T-cell (primary cell): ENCODE measurements at regions not wholly inside any gene's neighbourhood (a gene's known extent, or its start where the extent isn't known, plus 50 kb on each side); places are given as distances from the start of the nearest gene placed in this dataset.

ENCODE experiments used
- ATAC-seq, 4 experiments: fragments of 200-7000 bp in 3 of 4; fragments of 150-1000 bp in 1 of 4; cut with Tn5 transposase; replicated peaks in 1 of 4; 1 replicate in 3 of 4; 2 replicates in 1 of 4; pipeline ENCODE4 v1.10.0; 2021; ENCODE audit warnings: moderate library complexity in 3 of 4, mild to moderate bottlenecking in 2 of 4, moderate number of reproducible peaks in 1 of 4
- CTCF ChIA-PET, 2 donors: fragments of 300-600 bp; sonication (Branson Sonifier 250); formaldehyde crosslinking; loops; one replicate each; lab custom pipeline; 2022; ENCODE audit warnings: antibody characterized with exemption in 2 of 2; lab: Charles Lee
- POLR2A ChIA-PET, 2 donors: fragments of 300-600 bp; sonication (Branson Sonifier 250); formaldehyde crosslinking; loops; one replicate each; lab custom pipeline; 2022; ENCODE audit warnings: antibody characterized with exemption in 2 of 2; lab: Charles Lee
- DNase-seq, 35 experiments: peaks; one replicate each; pipeline versions ENCODE4 v3.0.0 to v3.0.0-alpha.2; 2013 to 2023
- H3K27ac ChIP-seq: one replicate; pipeline ENCODE4 v1.5.1; 2013; ENCODE audit warnings: low read length
- H3K27me3 ChIP-seq, 2 experiments: replicated peaks in 1 of 2; 1 replicate in 1 of 2; 2 replicates in 1 of 2; pipeline versions ENCODE4 v1.6.1 to v1.7.0; 2013; ENCODE audit warnings: low read length in 1 of 2, mixed read lengths in 1 of 2; ENCODE audit not compliant: control insufficient read depth in 2 of 2, insufficient read depth in 2 of 2; ENCODE audit errors: extremely low read depth in 1 of 2
- H3K36me3 ChIP-seq, 2 donors: 1 replicate in 1 of 2; 2 replicates in 1 of 2; pipeline versions ENCODE4 v1.6.1 to v1.7.0; 2013; ENCODE audit warnings: low read length in 1 of 2; ENCODE audit not compliant: control insufficient read depth in 2 of 2, insufficient read depth in 1 of 2; ENCODE audit errors: extremely low read depth in 1 of 2
- H3K4me1 ChIP-seq, 2 experiments: 1 replicate in 1 of 2; 2 replicates in 1 of 2; pipeline versions ENCODE4 v1.6.1 to v1.7.0; 2013; ENCODE audit warnings: low read length in 2 of 2, mixed read lengths in 1 of 2; ENCODE audit not compliant: insufficient read depth in 2 of 2, control insufficient read depth in 1 of 2; ENCODE audit errors: extremely low read depth in 1 of 2
- H3K4me3 ChIP-seq, 2 donors: 1 replicate in 1 of 2; 2 replicates in 1 of 2; pipeline versions ENCODE4 v1.5.1 to v1.7.0; 2013; ENCODE audit warnings: mild to moderate bottlenecking in 2 of 2, low read length in 1 of 2, moderate library complexity in 1 of 2; ENCODE audit not compliant: control insufficient read depth in 1 of 2; ENCODE audit errors: extremely low read depth in 1 of 2
- H3K9me3 ChIP-seq: 2 replicates; pipeline ENCODE4 v1.7.0; 2013
- H3K27ac Mint-ChIP-seq, 2 donors: one replicate each; pipeline ENCODE4 v1.8.0; 2020 to 2021; ENCODE audit warnings: mild to moderate bottlenecking in 2 of 2, mixed read lengths in 2 of 2
- H3K27me3 Mint-ChIP-seq, 2 donors: one replicate each; pipeline ENCODE4 v1.8.0; 2021 to 2022; ENCODE audit warnings: mixed read lengths in 2 of 2
- H3K36me3 Mint-ChIP-seq: one replicate; pipeline ENCODE4 v1.8.0; 2021; ENCODE audit warnings: mixed read lengths
- H3K4me1 Mint-ChIP-seq, 3 donors: one replicate each; pipeline ENCODE4 v1.8.0; 2020 to 2022; ENCODE audit warnings: mixed read lengths in 3 of 3, mild to moderate bottlenecking in 1 of 3
- H3K4me3 Mint-ChIP-seq, 3 donors: one replicate each; pipeline ENCODE4 v1.8.0; 2020 to 2022; ENCODE audit warnings: mild to moderate bottlenecking in 3 of 3, mixed read lengths in 3 of 3, moderate library complexity in 3 of 3
- H3K9me3 Mint-ChIP-seq, 3 donors: one replicate each; pipeline ENCODE4 v1.8.0; 2020 to 2022; ENCODE audit warnings: mixed read lengths in 3 of 3
- WGBS: methylation state at CpG from one replicate; pipeline ENCODE4 v1.1.5; 2013; ENCODE audit warnings: missing lambda C conversion rate; ENCODE audit not compliant: insufficient coverage; 5-methylcytosine and 5-hydroxymethylcytosine counted together

DNA sequence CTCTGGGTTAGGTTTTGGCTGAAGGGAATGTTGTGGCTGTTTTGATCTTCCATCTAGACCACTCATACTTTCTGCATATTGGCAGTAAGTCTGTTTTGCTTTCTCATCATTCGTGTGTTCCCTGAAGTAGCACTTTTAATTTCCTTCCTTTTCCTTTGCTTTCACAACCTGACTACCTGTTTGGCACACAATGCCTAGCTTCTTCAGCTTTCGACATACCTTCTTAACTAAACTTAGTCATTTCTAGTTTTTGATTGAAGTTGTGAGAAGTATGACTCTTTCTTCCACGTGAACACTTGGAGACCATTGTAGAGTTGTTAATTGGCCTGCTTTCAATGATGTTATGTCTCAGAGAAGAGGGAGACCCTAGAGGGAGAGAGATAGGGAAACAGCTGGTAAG is 123.6 kb upstream of the EPB41L3 start:
- H3K4me3 Mint-ChIP-seq: no peak overlapping the region
- H3K36me3 ChIP-seq: no peaks in the 10 kb centered on the region
- no peaks in the 10 kb centered on the region for H3K4me1 Mint-ChIP-seq
- H3K27ac ChIP-seq: no peak overlapping the region
- H3K9me3 Mint-ChIP-seq: peaks cover 0 to 8% (median 0%) of the 10 kb centered on the region in 3 donors
- ChIA-PET POLR2A (no interaction called here), CTCF (no interaction called here)
- no peak overlapping the region for H3K27ac Mint-ChIP-seq
- no peak for DNase-seq
- WGBS: 58% methylated on average over 2 of the region's 3 CpGs
- peaks cover 0 to 14% of the 10 kb centered on the region in 2 donors for H3K27me3 Mint-ChIP-seq
- no peaks in the 10 kb centered on the region for H3K36me3 Mint-ChIP-seq
- ATAC-seq: no peak
- H3K27me3 ChIP-seq: no peaks in the 10 kb centered on the region
- H3K9me3 ChIP-seq: no peaks in the 10 kb centered on the region
- H3K4me1 ChIP-seq: no peaks in the 10 kb centered on the region
- H3K4me3 ChIP-seq: no peak overlapping the region

DNA sequence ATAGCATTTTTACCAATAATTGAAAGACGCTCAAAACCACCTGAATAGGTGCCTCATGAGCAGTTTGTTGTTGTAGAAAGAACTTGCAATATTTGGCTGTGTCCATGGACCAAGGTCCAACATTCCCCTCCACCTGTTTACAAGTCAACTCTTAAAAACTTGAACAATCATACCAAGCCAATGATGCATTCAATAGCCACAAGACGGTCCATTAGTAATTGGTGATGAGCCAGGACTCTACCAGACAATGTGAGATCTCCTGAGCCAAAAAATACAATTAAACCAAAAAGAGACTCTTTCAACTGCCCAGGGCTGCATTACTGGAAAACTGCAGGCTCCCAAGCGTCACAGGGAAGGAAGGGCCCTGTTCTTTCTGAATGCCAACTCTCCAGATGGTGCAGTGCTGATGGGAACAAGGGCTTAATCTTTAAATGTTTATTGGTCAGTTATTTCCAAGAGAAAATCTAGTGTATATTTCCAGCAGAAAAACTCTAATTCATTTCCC is 118.8 kb upstream of the EPB41L3 start:
- Mint-ChIP-seq H3K27me3 (peaks cover 0 to 14% of the 10 kb centered on the region in 2 donors), H3K27ac (no peak overlapping the region), H3K4me1 (no peaks in the 10 kb centered on the region), H3K9me3 (peaks cover 0 to 8% (median 0%) of the 10 kb centered on the region in 3 donors), H3K4me3 (no peak overlapping the region), H3K36me3 (no peaks in the 10 kb centered on the region)
- ATAC-seq (no peak), DNase-seq (no peak)
- Histone ChIP-seq H3K27me3 (no peaks in the 10 kb centered on the region), H3K9me3 (no peaks in the 10 kb centered on the region), H3K4me1 (no peaks in the 10 kb centered on the region), H3K4me3 (no peak overlapping the region), H3K36me3 (no peaks in the 10 kb centered on the region), H3K27ac (no peak overlapping the region)
- ChIA-PET CTCF (no interaction called here), POLR2A (no interaction called here)
- WGBS: no CpG with 5 or more reads among the region's 3 CpGs

DNA sequence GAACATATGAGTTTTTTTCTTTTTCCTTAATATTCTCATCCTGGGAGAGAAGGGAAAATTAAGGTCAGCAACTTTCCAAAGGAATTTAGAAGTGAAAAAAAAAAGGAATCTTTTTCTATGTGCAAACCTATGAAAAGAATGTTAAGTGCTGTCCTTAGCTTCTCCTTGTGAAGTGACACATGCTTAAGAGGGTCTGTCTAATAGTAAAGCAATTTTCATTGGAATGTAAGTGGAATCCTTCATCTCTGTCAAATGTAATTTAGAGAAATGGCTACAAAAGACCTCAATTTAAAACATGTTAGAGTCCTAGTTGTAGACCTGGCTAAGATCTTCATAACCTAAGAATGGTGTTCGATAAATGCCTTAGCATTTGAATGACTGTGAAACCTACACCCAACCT is 117.4 kb upstream of the EPB41L3 start:
- H3K27me3 Mint-ChIP-seq: peaks cover 0 to 14% of the 10 kb centered on the region in 2 donors
- no peak overlapping the region for H3K4me3 Mint-ChIP-seq
- Histone ChIP-seq H3K27me3 (no peaks in the 10 kb centered on the region), H3K4me1 (no peaks in the 10 kb centered on the region), H3K4me3 (no peak overlapping the region), H3K36me3 (no peaks in the 10 kb centered on the region), H3K27ac (no peak overlapping the region), H3K9me3 (no peaks in the 10 kb centered on the region)
- POLR2A ChIA-PET: no interaction called here
- CTCF ChIA-PET: no interaction called here
- no peaks in the 10 kb centered on the region for H3K4me1 Mint-ChIP-seq
- DNase-seq (no peak), ATAC-seq (no peak)
- H3K36me3 Mint-ChIP-seq: no peaks in the 10 kb centered on the region
- H3K27ac Mint-ChIP-seq: no peak overlapping the region
- peaks cover 0 to 8% (median 0%) of the 10 kb centered on the region in 3 donors for H3K9me3 Mint-ChIP-seq
- WGBS: 100% methylated on average over 1 of the region's 1 CpG

DNA sequence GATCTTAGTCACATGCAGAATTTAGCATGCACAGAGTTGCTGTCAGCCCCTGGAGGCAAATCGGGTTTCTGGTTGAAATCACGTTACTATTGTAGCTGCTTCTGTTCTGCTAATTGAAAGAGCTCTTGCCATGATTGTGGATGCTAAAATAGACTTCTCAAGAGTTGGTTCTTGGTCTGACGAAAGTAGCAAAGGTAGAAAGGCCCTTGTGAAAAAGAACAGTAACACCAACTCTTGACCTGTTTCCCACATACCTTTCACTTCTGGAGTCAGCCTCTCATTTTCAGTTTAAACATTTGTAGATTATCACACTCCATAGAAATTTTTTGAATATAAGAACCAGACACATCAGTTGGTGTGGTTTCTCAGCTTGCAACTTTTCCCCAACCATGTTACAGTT is 110.0 kb upstream of the EPB41L3 start:
- no peak for ATAC-seq
- Mint-ChIP-seq H3K9me3 (no peaks in the 10 kb centered on the region), H3K36me3 (no peaks in the 10 kb centered on the region), H3K27me3 (no peaks in the 10 kb centered on the region), H3K4me3 (no peak overlapping the region), H3K4me1 (no peaks in the 10 kb centered on the region), H3K27ac (no peak overlapping the region)
- DNase-seq: no peak
- Histone ChIP-seq H3K4me1 (no peaks in the 10 kb centered on the region), H3K27me3 (peaks cover 0 to 3% of the 10 kb centered on the region in 2 experiments), H3K4me3 (no peak overlapping the region), H3K27ac (no peak overlapping the region), H3K36me3 (no peaks in the 10 kb centered on the region), H3K9me3 (no peaks in the 10 kb centered on the region)
- ChIA-PET POLR2A (no interaction called here), CTCF (no interaction called here)
- 79% methylated on average over 2 of the region's 3 CpGs for WGBS

DNA sequence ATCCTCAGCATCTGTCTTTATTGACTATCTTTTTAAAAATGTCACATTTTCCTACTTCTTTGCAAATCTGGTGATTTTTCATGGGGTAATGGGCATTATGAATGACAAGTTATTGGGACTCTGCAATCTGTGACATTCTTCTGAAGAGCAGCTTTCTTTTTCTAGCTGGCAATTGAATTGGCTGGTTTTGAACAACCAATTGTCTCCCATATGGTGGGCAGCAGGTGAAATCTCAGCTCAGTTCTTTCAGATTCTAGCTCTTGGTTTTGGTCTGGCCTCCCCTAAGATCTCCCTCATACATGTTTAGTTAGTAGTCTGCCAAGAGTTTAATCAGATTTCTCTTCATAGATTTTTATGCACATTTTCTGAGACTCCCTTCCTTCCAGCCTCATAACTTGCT is 107.9 kb upstream of the EPB41L3 start:
- DNase-seq: no peak
- no peaks in the 10 kb centered on the region for H3K9me3 Mint-ChIP-seq
- H3K4me1 Mint-ChIP-seq: no peaks in the 10 kb centered on the region
- ATAC-seq: no peak
- H3K4me3 Mint-ChIP-seq: no peak overlapping the region
- H3K27me3 Mint-ChIP-seq: peaks cover 2 to 12% of the 10 kb centered on the region in 2 donors
- Histone ChIP-seq H3K9me3 (no peaks in the 10 kb centered on the region), H3K36me3 (no peaks in the 10 kb centered on the region), H3K4me1 (no peaks in the 10 kb centered on the region), H3K27me3 (peaks cover 0 to 3% of the 10 kb centered on the region in 2 experiments), H3K4me3 (no peak overlapping the region), H3K27ac (no peak overlapping the region)
- H3K27ac Mint-ChIP-seq: no peak overlapping the region
- ChIA-PET CTCF (interaction anchor here in 1 of 2 donors (1.1 kb wide), 1 partner anchor 10 kb away, joined by 5 read pairs; no protein-coding TSS in a partner anchor), POLR2A (no interaction called here)
- no peaks in the 10 kb centered on the region for H3K36me3 Mint-ChIP-seq

DNA sequence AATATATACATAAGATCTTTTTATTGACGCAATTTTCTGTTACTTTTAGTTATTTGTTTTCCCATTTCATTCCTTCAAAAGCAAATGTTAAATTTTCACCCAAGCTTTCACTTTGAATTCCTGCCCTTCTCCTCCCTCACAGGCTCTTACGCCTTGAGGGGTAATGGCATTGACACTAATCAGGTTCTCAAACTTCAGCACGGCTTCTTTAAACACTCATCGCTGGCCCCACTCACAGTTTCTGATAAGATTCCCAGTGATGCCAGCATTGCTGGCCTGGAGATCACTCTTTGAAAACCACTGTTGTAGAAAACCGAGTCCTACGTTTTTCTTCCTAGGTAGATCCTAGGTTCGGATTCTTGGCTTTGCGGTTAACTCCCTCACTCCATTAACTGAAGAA is 105.6 kb upstream of the EPB41L3 start:
- peaks cover 4 to 23% of the 10 kb centered on the region in 2 donors for H3K27me3 Mint-ChIP-seq

DNA sequence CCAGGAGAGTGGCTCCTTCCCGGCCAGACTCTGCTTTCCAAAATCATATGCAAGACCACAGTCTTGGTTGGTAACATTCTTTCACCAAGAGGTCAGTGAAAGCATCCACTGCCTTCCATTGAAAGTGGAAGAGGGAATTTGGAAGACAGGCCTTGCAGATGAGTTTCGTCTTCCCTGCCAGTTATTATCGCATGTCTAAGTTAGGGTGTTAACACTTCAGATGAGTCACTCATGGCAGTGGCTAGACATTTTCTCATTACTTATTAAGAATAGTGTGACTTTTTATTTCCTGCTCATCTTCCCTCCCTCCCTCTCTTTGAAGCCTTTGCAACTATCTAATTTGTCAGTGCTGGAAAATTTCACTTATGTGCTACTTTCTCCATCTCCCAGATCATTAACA is 102.9 kb upstream of the EPB41L3 start:
- H3K4me1 Mint-ChIP-seq: no peaks in the 10 kb centered on the region
- H3K27me3 Mint-ChIP-seq: peaks cover 10 to 32% of the 10 kb centered on the region in 2 donors
- H3K27me3 ChIP-seq: peaks cover 0 to 2% of the 10 kb centered on the region in 2 experiments
- H3K4me3 ChIP-seq: no peak overlapping the region
- POLR2A ChIA-PET: no interaction called here
- H3K9me3 ChIP-seq: no peaks in the 10 kb centered on the region
- WGBS: no CpG with 5 or more reads among the region's 3 CpGs
- H3K9me3 Mint-ChIP-seq: no peaks in the 10 kb centered on the region
- DNase-seq: no peak
- CTCF ChIA-PET: no interaction called here
- H3K36me3 Mint-ChIP-seq: no peaks in the 10 kb centered on the region
- no peaks in the 10 kb centered on the region for H3K36me3 ChIP-seq
- H3K4me1 ChIP-seq: no peaks in the 10 kb centered on the region
- no peak overlapping the region for H3K27ac Mint-ChIP-seq
- H3K4me3 Mint-ChIP-seq: no peak overlapping the region
- H3K27ac ChIP-seq: no peak overlapping the region
- ATAC-seq: no peak

More for the DNA sequence above, 105.6 kb upstream of the EPB41L3 start:
- H3K27me3 ChIP-seq: no peaks in the 10 kb centered on the region
- H3K27ac Mint-ChIP-seq: no peak overlapping the region
- no peaks in the 10 kb centered on the region for H3K36me3 ChIP-seq
- H3K4me1 ChIP-seq: no peaks in the 10 kb centered on the region
- ATAC-seq: no peak
- H3K4me3 ChIP-seq: no peak overlapping the region
- ChIA-PET CTCF (no interaction called here), POLR2A (no interaction called here)
- no peaks in the 10 kb centered on the region for H3K4me1 Mint-ChIP-seq
- no peaks in the 10 kb centered on the region for H3K9me3 Mint-ChIP-seq
- H3K4me3 Mint-ChIP-seq: no peak overlapping the region
- H3K9me3 ChIP-seq: no peaks in the 10 kb centered on the region
- DNase-seq: no peak
- no peaks in the 10 kb centered on the region for H3K36me3 Mint-ChIP-seq
- 89% methylated on average over 3 of the region's 8 CpGs for WGBS
- no peak overlapping the region for H3K27ac ChIP-seq
